ENCODE measurements at regions not wholly inside any gene's neighbourhood (a gene's known extent, or its start where the extent isn't known, plus 50 kb on each side); places are given as distances from the start of the nearest gene placed in this dataset.

GRCh38 chr12:58777815-58778214, 142.5 kb downstream of the LRIG3 start:
- TF ChIP-seq, protein P1, sequence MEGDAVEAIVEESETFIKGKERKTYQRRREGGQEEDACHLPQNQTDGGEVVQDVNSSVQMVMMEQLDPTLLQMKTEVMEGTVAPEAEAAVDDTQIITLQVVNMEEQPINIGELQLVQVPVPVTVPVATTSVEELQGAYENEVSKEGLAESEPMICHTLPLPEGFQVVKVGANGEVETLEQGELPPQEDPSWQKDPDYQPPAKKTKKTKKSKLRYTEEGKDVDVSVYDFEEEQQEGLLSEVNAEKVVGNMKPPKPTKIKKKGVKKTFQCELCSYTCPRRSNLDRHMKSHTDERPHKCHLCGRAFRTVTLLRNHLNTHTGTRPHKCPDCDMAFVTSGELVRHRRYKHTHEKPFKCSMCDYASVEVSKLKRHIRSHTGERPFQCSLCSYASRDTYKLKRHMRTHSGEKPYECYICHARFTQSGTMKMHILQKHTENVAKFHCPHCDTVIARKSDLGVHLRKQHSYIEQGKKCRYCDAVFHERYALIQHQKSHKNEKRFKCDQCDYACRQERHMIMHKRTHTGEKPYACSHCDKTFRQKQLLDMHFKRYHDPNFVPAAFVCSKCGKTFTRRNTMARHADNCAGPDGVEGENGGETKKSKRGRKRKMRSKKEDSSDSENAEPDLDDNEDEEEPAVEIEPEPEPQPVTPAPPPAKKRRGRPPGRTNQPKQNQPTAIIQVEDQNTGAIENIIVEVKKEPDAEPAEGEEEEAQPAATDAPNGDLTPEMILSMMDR (conservative IDR thresholded peaks at IDR 0.05) = no peak
- TF ChIP-seq ZFX (IDR thresholded peaks at IDR 0.05) = no peak
- no peak overlapping the region for H3K27ac ChIP-seq

GRCh38 chr12:58781609-58782008, 138.7 kb downstream of the LRIG3 start:
- TF ChIP-seq, protein P1 (conservative IDR thresholded peaks at IDR 0.05) = no peak
- no peak for TF ChIP-seq ZFX (IDR thresholded peaks at IDR 0.05)
- H3K27ac ChIP-seq = no peak overlapping the region

GRCh38 chr12:58787021-58787760, 133.1 kb downstream of the LRIG3 start:
- TF ChIP-seq, protein P1 (conservative IDR thresholded peaks at IDR 0.05) = no peak
- no peak for TF ChIP-seq ZFX (IDR thresholded peaks at IDR 0.05)
- H3K27ac ChIP-seq = no peak overlapping the region

- H3K27ac ChIP-seq = no peak overlapping the region
- TF ChIP-seq ZFX (IDR thresholded peaks at IDR 0.05) = no peak
- TF ChIP-seq, protein P1 (conservative IDR thresholded peaks at IDR 0.05) = no peak
These were observed 125.4 kb downstream of the LRIG3 start for GRCh38 chr12:58794859-58795258.

- TF ChIP-seq ZFX (IDR thresholded peaks at IDR 0.05) = no peak
- TF ChIP-seq, protein P1 (conservative IDR thresholded peaks at IDR 0.05) = no peak
- no peak overlapping the region for H3K27ac ChIP-seq
These were observed 124.5 kb downstream of the LRIG3 start for GRCh38 chr12:58795825-58796224.

- H3K27ac ChIP-seq = no peak overlapping the region
- TF ChIP-seq, protein P1 (conservative IDR thresholded peaks at IDR 0.05) = no peak
- TF ChIP-seq ZFX (IDR thresholded peaks at IDR 0.05) = no peak
These were observed 118.3 kb downstream of the LRIG3 start for GRCh38 chr12:58801986-58802385.

GRCh38 chr12:58803908-58804307, 116.4 kb downstream of the LRIG3 start:
- H3K27ac ChIP-seq = no peak overlapping the region
- TF ChIP-seq, protein P1 (conservative IDR thresholded peaks at IDR 0.05) = no peak
- TF ChIP-seq ZFX (IDR thresholded peaks at IDR 0.05) = no peak

All from C4-2B (cell line).